Astrocyte (in vitro differentiated cells and primary cell): ENCODE measurements at regions not wholly inside any gene's neighbourhood (a gene's known extent, or its start where the extent isn't known, plus 50 kb on each side); places are given as distances from the start of the nearest gene placed in this dataset.

ENCODE experiments used
- CTCF ChIP-seq: IDR thresholded peaks from 2 replicates; pipeline ENCODE4 v1.5.1; 2011; ENCODE audit warnings: low read depth, mild to moderate bottlenecking, inconsistent platforms, low read length, moderate library complexity; ENCODE audit not compliant: insufficient read depth
- EZH2 ChIP-seq: IDR thresholded peaks from 2 replicates; pipeline ENCODE4 v1.6.1; 2012; ENCODE audit warnings: mild to moderate bottlenecking, low read length, inconsistent platforms; ENCODE audit not compliant: insufficient read depth

- TF ChIP-seq CTCF (no peak), EZH2 (no peak)
Measured at GRCh38 chr1:38241594-38242334, 195.2 kb upstream of the POU3F1 start.
